Ascending aorta (tissue), 2 donors: ENCODE measurements at regions not wholly inside any gene's neighbourhood (a gene's known extent, or its start where the extent isn't known, plus 50 kb on each side); places are given as distances from the start of the nearest gene placed in this dataset.

Experiments
- DNase-seq, 2 donors: peaks; one replicate each; pipeline ENCODE4 v3.0.0-alpha.2; 2019; ENCODE audit warnings: low spot score in 2 of 2
- H3K27ac ChIP-seq, 2 donors: fragments of 200-600 bp; sonication (generic); one replicate each; pipeline ENCODE4 v1.5.1; 2016 to 2017; ENCODE audit warnings: mild to moderate bottlenecking in 1 of 2
- H3K27me3 ChIP-seq: fragments of 200-600 bp; sonication (generic); one replicate; pipeline ENCODE4 v1.5.1; 2017
- H3K36me3 ChIP-seq, 2 donors: fragments of 200-600 bp; sonication (generic); one replicate each; pipeline ENCODE4 v1.5.1; 2016
- H3K4me1 ChIP-seq, 2 donors: fragments of 200-600 bp; sonication (generic); one replicate each; pipeline ENCODE4 v1.5.1; 2016 to 2017; ENCODE audit warnings: mild to moderate bottlenecking in 1 of 2
- H3K4me3 ChIP-seq, 2 donors: fragments of 200-600 bp; sonication (generic); one replicate each; pipeline ENCODE4 v1.5.1; 2016 to 2017; ENCODE audit warnings: mild to moderate bottlenecking in 1 of 2
- H3K9me3 ChIP-seq, 2 donors: fragments of 200-600 bp; sonication (generic); one replicate each; pipeline ENCODE4 v1.5.1; 2016
- intact Hi-C: fragments of 100-400 bp; cut with DNase I; formaldehyde crosslinking; loops from one replicate; pipeline ENCODE4 v1.15.1; 2023
- TF ChIP-seq, protein P1 (sequence below), 3 experiments: fragments of 200-600 bp in 2 of 3; fragments of 450-650 bp in 1 of 3; sonication (generic) in 2 of 3; IDR thresholded peaks; one replicate each; pipeline ENCODE4 v1.5.1; 2016 to 2019; ENCODE audit warnings: antibody characterized with exemption in 3 of 3, mild to moderate bottlenecking in 1 of 3, moderate library complexity in 1 of 3

DNA sequence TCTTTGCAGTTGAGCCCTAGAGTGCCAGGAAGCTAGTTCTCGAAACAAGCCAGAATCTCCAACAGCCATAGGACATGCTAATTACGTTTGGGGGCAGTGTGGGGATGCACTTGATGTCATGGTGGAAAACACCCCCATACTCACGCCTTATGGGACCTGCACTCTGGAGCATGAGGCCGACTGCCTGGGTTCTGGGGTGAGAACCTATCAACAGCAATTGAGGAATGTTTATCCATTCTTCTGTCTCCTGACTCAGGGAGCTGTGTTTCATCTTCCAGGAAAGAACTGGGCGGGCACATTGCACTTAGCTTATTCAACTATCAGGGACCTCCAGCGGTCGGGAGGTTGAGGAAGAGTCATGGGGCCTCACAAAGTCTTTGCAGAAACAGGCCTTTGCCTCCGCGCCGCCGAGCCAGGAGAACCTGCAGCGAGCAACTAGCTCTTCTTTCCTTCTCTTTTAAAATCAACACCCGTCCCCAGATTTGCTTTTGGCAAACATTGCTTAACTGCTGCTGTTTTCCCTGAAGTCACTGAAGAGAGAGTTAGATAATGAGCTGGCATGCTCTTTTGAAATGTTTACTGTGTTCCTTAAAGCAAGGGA, 226.1 kb upstream of the DIO3 start:
- Histone ChIP-seq H3K4me1 (no peaks in the 10 kb centered on the region), H3K27ac (no peak overlapping the region), H3K4me3 (no peak overlapping the region), H3K36me3 (no peaks in the 10 kb centered on the region), H3K27me3 (no peaks in the 10 kb centered on the region), H3K9me3 (no peaks in the 10 kb centered on the region)
- DNase-seq, result no peak
- intact Hi-C loops, result no loop called here
- TF ChIP-seq, protein P1, sequence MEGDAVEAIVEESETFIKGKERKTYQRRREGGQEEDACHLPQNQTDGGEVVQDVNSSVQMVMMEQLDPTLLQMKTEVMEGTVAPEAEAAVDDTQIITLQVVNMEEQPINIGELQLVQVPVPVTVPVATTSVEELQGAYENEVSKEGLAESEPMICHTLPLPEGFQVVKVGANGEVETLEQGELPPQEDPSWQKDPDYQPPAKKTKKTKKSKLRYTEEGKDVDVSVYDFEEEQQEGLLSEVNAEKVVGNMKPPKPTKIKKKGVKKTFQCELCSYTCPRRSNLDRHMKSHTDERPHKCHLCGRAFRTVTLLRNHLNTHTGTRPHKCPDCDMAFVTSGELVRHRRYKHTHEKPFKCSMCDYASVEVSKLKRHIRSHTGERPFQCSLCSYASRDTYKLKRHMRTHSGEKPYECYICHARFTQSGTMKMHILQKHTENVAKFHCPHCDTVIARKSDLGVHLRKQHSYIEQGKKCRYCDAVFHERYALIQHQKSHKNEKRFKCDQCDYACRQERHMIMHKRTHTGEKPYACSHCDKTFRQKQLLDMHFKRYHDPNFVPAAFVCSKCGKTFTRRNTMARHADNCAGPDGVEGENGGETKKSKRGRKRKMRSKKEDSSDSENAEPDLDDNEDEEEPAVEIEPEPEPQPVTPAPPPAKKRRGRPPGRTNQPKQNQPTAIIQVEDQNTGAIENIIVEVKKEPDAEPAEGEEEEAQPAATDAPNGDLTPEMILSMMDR (IDR thresholded peaks at IDR 0.05), result no peak

DNA sequence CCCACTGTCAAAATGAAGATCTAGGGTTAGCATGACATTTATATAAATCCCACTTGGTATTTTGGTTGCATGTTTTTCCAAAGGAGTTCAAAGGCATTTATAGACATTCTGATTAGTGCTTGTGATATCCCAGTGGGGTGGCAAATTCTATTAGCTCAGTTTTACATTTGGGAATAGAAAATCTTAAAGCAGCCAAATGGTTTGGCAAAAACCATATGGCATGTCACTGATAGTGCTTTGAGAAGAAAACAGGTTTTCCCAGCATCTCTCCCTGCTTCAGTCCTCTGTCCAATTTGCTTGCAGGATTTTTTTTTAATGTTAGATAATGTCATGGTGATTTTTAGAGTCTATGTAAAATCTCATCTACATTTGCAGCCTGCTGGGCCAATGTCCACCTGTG, 225.1 kb upstream of the DIO3 start:
- Histone ChIP-seq H3K27me3 (no peaks in the 10 kb centered on the region), H3K9me3 (no peaks in the 10 kb centered on the region), H3K4me1 (no peaks in the 10 kb centered on the region), H3K36me3 (no peaks in the 10 kb centered on the region), H3K4me3 (no peak overlapping the region), H3K27ac (no peak overlapping the region)
- no peak for DNase-seq
- TF ChIP-seq, protein P1 (IDR thresholded peaks at IDR 0.05), result no peak
- intact Hi-C loops, result no loop called here

DNA sequence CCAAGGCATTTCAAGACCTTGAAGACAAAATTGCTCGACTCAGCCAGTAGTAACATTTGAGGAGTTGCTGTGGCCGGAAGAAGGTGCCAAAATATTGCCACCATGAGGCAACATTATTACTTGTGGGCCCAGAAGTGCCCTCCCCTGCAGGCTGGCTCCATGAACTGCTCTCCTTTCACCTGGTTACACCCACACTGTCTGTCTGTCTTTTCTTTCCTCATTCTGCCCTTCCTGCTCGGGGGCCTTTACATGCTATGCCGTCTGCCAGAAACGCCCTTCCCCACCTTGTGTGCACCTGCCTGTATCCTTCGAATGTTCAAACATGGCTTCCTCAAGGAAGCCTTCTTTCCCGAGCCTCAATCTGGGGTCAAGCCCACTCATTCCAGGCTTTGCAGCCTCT, 224.2 kb upstream of the DIO3 start:
- no peaks in the 10 kb centered on the region for H3K27me3 ChIP-seq
- no peak for DNase-seq
- intact Hi-C loops, result no loop called here
- H3K4me1 ChIP-seq, result no peaks in the 10 kb centered on the region
- H3K4me3 ChIP-seq, result no peak overlapping the region
- no peaks in the 10 kb centered on the region for H3K9me3 ChIP-seq
- H3K27ac ChIP-seq, result no peak overlapping the region
- TF ChIP-seq, protein P1 (IDR thresholded peaks at IDR 0.05), result no peak
- H3K36me3 ChIP-seq, result no peaks in the 10 kb centered on the region

DNA sequence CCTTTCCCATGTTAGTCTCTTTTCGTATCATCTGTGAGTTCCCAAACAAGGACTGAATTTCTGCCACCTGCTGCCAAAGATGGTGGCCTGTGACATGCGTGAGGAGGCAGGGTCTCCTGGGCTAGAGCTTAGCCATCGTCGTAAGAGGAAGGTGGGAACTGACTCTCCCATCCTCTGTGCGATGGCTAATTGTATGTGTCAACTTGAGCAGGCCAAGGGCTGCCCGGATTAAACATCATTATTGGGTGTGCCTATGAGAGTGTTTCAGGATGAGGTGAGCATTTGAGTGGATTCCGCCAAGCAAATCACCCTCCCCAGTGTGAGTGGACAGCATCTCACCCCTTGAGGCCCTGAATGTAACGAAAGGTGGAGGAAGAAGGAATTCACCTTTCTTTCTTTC, 220.7 kb upstream of the DIO3 start:
- H3K4me3 ChIP-seq, result no peak overlapping the region
- H3K4me1 ChIP-seq, result no peaks in the 10 kb centered on the region
- DNase-seq, result no peak
- H3K36me3 ChIP-seq, result no peaks in the 10 kb centered on the region
- TF ChIP-seq, protein P1 (IDR thresholded peaks at IDR 0.05), result no peak
- H3K27ac ChIP-seq, result no peak overlapping the region
- intact Hi-C loops, result no loop called here
- no peaks in the 10 kb centered on the region for H3K9me3 ChIP-seq
- H3K27me3 ChIP-seq, result no peaks in the 10 kb centered on the region

DNA sequence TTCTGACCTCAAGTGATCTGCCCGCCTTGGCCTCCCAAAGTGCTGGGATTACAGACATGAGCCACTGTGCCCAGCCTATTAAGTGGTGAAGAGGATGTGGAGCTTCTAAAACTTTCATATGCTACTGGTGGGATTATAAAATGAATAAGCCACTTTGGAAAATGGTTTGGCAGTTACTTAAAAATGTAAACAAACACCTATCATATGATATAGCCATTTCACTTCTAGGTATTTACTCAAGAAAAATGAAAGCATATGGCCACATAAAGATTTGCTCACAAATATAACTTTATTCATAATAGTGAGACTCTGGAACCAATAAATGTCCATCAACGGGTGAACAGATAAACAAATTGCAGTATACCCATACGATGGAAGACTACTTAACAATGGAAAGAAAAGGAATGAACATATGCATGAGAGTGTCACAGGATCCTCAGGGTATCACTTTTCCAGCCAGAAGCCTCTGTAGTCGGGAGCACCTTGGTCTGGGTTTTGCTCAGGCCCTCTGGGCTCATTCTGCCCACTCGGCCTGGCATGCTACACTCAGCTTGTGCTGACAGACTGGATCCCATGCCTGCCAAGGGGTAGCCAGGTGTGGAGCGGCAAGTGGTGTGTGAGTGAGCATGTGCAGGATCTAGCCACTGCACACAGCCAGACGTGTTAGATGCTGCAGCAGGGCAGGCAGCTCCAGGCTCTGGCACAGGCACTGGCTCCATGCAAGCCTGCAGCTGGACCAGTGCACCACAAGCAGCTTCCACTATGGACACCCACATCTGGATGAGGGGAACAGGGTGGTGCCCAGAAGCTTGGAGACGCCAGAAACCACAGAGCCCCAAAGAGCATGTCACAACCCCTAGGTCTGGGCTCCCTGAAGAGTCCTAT, 213.2 kb upstream of the DIO3 start:
- no peaks in the 10 kb centered on the region for H3K4me1 ChIP-seq
- TF ChIP-seq, protein P1 (IDR thresholded peaks at IDR 0.05), result no peak
- no peak overlapping the region for H3K27ac ChIP-seq
- H3K9me3 ChIP-seq, result no peaks in the 10 kb centered on the region
- no peak overlapping the region for H3K4me3 ChIP-seq
- intact Hi-C loops, result no loop called here
- DNase-seq, result no peak
- no peaks in the 10 kb centered on the region for H3K27me3 ChIP-seq
- H3K36me3 ChIP-seq, result no peaks in the 10 kb centered on the region
